PC-3 (cell line): ENCODE measurements at regions not wholly inside any gene's neighbourhood (a gene's known extent, or its start where the extent isn't known, plus 50 kb on each side); places are given as distances from the start of the nearest gene placed in this dataset.

Source experiments
- EZH2 ChIP-seq: fragments of 300-600 bp; sonication (generic); IDR thresholded peaks from one replicate; pipeline ENCODE4 v1.6.1; 2017; ENCODE audit warnings: antibody characterized with exemption, mild to moderate bottlenecking, low read length; ENCODE audit not compliant: unreplicated experiment
- EZH2phosphoT487 ChIP-seq: fragments of 300-600 bp; sonication (generic); IDR thresholded peaks from 2 replicates; pipeline ENCODE4 v1.6.1; 2018; ENCODE audit warnings: mild to moderate bottlenecking, antibody characterized with exemption, low read length, borderline replicate concordance
- TF ChIP-seq, protein P1 (sequence below): fragments of 300-600 bp; sonication (generic); conservative IDR thresholded peaks from 2 replicates; pipeline ENCODE4 v1.5.1; 2017; ENCODE audit warnings: antibody characterized with exemption, low read depth, mild to moderate bottlenecking, low read length

DNA sequence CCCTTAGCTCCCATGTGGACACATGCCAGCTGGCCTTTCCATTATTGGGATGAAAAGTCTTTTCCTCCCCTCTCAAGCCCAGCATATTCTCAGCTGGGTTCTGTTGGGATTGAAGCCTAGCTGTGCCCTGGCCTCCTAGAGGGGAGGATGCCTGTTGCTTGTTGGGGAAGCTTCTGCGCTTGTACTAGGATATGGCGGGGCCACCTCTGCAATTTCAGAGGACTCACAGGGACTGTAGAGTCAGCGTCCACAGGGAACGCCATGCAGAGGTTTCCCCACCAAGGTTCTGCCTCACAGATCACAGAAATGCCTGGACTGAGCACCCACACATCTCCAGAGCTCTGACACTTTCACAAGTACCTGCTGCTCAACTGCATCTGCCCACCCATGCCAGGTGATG lies 288.7 kb upstream of the FOXQ1 start:
- TF ChIP-seq, protein P1, sequence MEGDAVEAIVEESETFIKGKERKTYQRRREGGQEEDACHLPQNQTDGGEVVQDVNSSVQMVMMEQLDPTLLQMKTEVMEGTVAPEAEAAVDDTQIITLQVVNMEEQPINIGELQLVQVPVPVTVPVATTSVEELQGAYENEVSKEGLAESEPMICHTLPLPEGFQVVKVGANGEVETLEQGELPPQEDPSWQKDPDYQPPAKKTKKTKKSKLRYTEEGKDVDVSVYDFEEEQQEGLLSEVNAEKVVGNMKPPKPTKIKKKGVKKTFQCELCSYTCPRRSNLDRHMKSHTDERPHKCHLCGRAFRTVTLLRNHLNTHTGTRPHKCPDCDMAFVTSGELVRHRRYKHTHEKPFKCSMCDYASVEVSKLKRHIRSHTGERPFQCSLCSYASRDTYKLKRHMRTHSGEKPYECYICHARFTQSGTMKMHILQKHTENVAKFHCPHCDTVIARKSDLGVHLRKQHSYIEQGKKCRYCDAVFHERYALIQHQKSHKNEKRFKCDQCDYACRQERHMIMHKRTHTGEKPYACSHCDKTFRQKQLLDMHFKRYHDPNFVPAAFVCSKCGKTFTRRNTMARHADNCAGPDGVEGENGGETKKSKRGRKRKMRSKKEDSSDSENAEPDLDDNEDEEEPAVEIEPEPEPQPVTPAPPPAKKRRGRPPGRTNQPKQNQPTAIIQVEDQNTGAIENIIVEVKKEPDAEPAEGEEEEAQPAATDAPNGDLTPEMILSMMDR = no peak
- TF ChIP-seq EZH2phosphoT487 = no peak
- no peak for TF ChIP-seq EZH2
